SK-N-MC (cell line): ENCODE measurements at regions not wholly inside any gene's neighbourhood (a gene's known extent, or its start where the extent isn't known, plus 50 kb on each side); places are given as distances from the start of the nearest gene placed in this dataset.

Experiments
- DNase-seq: peaks from one replicate; pipeline ENCODE4 v3.0.0-alpha.2; 2011; ENCODE audit warnings: low read depth, low spot score
- H3K27ac ChIP-seq: fragments of 200-600 bp; sonication (generic); 2 replicates; pipeline ENCODE4 v1.5.1; 2016; ENCODE audit warnings: mixed run types
- H3K36me3 ChIP-seq: fragments of 200-600 bp; sonication (generic); 2 replicates; pipeline ENCODE4 v1.6.1; 2017; ENCODE audit warnings: antibody characterized with exemption, low read length, mixed read lengths; ENCODE audit not compliant: insufficient read depth
- H3K4me3 ChIP-seq: fragments of 200-600 bp; sonication (generic); 2 replicates; pipeline ENCODE4 v1.5.1; 2016
- H3K9ac ChIP-seq: fragments of 200-600 bp; sonication (generic); 2 replicates; pipeline ENCODE4 v1.8.0; 2017; ENCODE audit warnings: mixed run types, mixed read lengths; ENCODE audit not compliant: insufficient read length
- H3K9me3 ChIP-seq: fragments of 200-600 bp; sonication (generic); 2 replicates; pipeline ENCODE4 v1.6.1; 2017; ENCODE audit warnings: low read depth, mild to moderate bottlenecking, antibody characterized with exemption, low read length, moderate library complexity, mixed read lengths
- EZH2 ChIP-seq: fragments of 200-600 bp; sonication (generic); IDR thresholded peaks from one replicate; pipeline ENCODE4 v1.6.1; 2017; ENCODE audit warnings: antibody characterized with exemption
- FOXP2 ChIP-seq: optimal IDR thresholded peaks from 2 replicates; pipeline ENCODE3; 2011; ENCODE audit warnings: mild to moderate bottlenecking, moderate library complexity; ENCODE audit not compliant: insufficient read depth; ENCODE audit errors: extremely low read length, control extremely low read depth
- POLR2AphosphoS5 ChIP-seq: IDR thresholded peaks from 2 replicates; pipeline ENCODE4 v1.6.1; 2012; ENCODE audit warnings: mild to moderate bottlenecking, low read depth, low read length, borderline replicate concordance

DNA sequence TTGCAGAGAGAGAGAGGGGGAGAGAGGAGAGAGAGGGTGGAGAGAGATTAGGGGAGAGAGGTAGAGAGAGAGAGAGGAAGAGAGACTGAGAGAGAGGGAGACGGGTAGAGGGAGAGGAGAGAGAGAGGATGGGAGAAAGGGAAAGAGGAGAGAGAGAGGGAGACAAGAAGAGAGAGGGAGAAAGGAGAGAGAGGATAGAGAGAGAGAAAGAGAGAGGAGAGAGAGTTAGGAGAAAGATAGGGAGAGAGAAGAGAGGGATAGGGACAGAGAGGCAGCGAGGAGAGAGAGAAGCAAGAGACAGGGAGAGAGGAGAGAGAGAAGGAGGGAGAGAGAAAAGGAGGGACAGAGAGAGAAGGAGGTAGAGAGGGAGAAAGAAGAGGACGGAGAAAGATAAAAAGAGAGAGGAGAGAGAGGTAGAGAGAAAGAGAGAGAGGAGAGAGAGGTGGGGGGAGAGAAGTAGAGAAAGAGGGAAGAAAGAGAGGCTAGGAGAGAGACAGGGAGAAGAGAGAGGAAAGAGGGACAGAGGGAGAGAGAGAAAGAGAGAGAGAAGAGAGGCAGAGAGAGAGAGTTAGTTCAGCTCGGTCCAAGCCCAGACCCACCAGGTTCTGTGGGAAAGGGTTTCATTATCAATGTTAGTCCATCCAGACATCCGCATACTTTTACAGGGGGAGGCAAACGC lies 399.3 kb downstream of the ZSWIM6 start:
- no peaks in the 10 kb centered on the region for H3K36me3 ChIP-seq
- TF ChIP-seq POLR2AphosphoS5: no peak
- TF ChIP-seq FOXP2: no peak
- no peak for TF ChIP-seq EZH2
- H3K9ac ChIP-seq: no peak overlapping the region
- no peaks in the 10 kb centered on the region for H3K9me3 ChIP-seq
- no peak overlapping the region for H3K27ac ChIP-seq
- H3K4me3 ChIP-seq: no peak overlapping the region
- no peak for DNase-seq

DNA sequence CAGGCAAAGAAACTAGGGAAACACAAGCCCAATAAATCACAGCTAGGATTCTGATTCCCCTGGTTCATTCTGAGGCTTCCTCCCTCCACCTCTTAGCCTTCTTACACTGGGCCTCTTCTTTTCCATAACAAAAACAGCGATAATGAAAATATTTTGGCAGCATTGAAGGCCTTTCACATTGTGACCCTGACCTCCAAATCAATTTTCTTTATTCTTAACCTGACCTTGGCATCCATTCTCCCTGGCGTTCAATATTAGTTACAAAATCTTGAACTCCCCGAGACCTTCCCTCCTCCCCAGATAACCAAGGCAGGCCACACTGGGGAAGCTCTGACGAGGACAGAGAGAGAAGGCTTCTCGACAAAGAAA lies 399.9 kb downstream of the ZSWIM6 start:
- no peak overlapping the region for H3K9ac ChIP-seq
- H3K4me3 ChIP-seq: no peak overlapping the region

DNA sequence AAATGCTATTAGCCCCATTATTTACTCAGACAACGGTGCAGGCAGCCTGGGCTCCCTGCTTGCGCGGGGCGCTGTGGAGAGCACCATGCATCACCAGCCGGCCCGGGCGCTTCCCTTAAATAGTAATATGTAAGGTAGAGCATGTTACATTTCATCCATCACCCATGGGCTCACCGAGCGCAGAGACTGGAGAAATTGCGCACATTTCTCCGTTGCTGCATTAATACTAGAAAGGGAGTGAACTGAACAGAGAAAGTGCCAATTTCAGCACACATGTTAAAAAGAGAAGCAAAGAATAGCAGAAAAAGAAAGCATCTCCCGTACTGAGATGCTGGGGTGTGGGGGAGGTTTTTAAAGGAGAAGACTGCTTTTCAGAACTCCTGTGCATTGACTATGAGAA lies 400.3 kb downstream of the ZSWIM6 start:
- Histone ChIP-seq H3K27ac (no peak overlapping the region), H3K36me3 (no peaks in the 10 kb centered on the region), H3K9me3 (no peaks in the 10 kb centered on the region), H3K9ac (no peak overlapping the region), H3K4me3 (no peak overlapping the region)
- TF ChIP-seq FOXP2: no peak
- TF ChIP-seq EZH2: no peak
- no peak for TF ChIP-seq POLR2AphosphoS5
- no peak for DNase-seq

More for the DNA sequence above, 399.9 kb downstream of the ZSWIM6 start:
- no peak for DNase-seq
- H3K36me3 ChIP-seq: no peaks in the 10 kb centered on the region
- H3K9me3 ChIP-seq: no peaks in the 10 kb centered on the region
- TF ChIP-seq POLR2AphosphoS5 (no peak), EZH2 (no peak), FOXP2 (no peak)
- H3K27ac ChIP-seq: no peak overlapping the region

DNA sequence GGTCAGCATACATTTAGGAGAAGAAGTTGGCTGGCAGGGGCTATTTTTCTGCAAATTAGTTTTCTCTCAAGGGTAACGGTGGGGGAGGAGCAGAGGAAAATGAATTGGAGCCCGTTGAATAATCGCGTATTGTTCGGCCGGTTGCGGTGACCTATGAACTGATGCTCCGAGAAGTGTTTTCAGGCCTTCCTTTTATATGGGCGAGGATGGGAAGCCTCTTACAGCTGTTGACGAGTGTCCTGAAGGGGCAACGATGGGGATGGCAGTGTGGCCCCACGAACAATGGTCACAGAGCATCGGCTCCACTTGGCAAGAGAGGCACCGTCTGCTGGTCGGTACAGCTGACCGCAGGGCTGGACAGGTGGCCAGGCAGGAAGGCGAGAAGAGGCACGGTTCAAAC lies 400.7 kb downstream of the ZSWIM6 start:
- Histone ChIP-seq H3K9ac (no peak overlapping the region), H3K27ac (no peak overlapping the region), H3K9me3 (no peaks in the 10 kb centered on the region), H3K4me3 (no peak overlapping the region), H3K36me3 (no peaks in the 10 kb centered on the region)
- TF ChIP-seq POLR2AphosphoS5 (no peak), EZH2 (no peak), FOXP2 (no peak)
- no peak for DNase-seq

DNA sequence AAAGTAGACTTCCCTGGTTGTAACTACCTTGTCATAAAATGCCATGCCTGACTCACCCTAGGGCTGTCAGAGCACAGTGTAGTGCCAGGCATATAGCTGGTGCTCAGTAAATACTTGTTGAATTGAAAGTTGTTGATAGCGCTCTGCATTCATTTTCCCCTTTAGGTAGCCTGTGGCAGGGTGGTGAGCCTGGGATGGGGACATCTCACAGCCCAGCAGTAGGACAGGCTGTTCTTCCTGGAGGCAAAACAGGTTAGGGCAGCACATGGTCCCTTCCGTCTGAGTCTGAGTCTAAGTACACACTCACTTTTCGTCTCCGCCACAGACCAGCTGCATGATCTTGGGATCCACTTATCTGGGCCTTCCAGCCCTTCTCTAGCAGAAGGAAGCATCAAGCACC lies 401.9 kb downstream of the ZSWIM6 start:
- H3K36me3 ChIP-seq: no peaks in the 10 kb centered on the region
- no peak overlapping the region for H3K4me3 ChIP-seq
- H3K27ac ChIP-seq: no peak overlapping the region
- H3K9me3 ChIP-seq: no peaks in the 10 kb centered on the region
- DNase-seq: no peak
- TF ChIP-seq EZH2 (no peak), FOXP2 (no peak), POLR2AphosphoS5 (no peak)
- H3K9ac ChIP-seq: no peak overlapping the region

DNA sequence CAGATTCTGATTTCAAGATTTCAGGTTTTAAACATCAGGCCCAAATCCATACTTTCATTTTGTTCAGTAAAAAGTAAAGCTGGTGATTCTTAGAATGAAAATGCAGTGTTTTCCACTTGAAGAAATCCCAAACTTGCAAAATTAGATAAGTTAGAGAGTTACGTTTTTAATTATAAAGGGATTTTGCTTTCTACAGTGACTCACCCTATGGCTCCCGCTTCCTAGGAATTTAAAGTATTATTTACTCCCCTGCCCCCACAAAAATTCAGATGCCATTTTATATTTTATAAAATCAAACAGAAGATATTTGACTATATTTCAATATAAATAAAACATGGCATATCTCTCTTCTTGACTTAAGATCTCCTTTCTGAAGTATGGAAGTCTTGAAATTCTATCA lies 402.9 kb downstream of the ZSWIM6 start:
- TF ChIP-seq FOXP2 (no peak), POLR2AphosphoS5 (no peak), EZH2 (no peak)
- Histone ChIP-seq H3K27ac (peak overlapping the region; percentile 94; the same call in 1 of the 2 replicates), H3K9ac (no peak overlapping the region), H3K9me3 (no peaks in the 10 kb centered on the region), H3K36me3 (no peaks in the 10 kb centered on the region), H3K4me3 (no peak overlapping the region)
- no peak for DNase-seq

DNA sequence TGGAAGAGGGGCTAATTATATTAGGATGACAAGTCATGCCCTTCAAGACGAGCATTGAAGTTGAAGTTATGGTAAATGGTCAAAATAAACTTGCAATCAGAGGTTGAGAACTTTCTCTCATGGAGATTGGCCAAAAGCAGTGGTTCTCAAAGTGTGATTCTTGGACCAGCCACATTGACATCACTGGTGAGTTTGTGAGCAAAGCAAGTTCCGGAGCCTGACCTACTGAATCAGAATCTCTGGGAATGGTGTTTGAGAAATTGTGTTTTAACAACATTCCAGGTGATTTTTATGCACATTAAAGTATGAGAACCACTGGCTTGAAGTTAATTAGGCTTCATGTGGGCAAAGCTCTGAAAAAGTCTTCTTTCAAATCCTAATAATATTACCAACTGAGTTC lies 403.5 kb downstream of the ZSWIM6 start:
- no peak overlapping the region for H3K4me3 ChIP-seq
- no peaks in the 10 kb centered on the region for H3K9me3 ChIP-seq

DNA sequence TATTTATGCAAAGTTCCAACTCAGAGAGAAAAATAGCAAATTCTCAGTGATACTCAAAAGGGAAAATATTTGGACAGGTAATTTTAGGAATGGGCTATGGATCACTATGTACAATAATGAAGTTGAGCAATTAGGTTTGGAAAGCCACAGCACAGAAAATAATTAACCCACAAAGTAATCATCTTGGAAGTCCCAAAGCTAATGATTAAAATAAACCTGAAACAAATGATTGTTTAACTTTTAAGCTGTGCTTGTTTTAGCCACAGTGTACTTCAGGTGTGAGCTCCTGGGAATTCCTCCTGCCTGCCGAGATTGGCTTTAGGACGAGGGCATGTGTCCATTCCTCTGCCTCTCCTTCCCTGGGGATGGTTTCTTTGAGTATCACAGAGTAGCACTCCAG lies 403.9 kb downstream of the ZSWIM6 start:
- no peak for DNase-seq
- no peak for TF ChIP-seq POLR2AphosphoS5
- TF ChIP-seq FOXP2: no peak
- TF ChIP-seq EZH2: no peak
- peak overlapping the region; percentile 94 for H3K27ac ChIP-seq
- no peaks in the 10 kb centered on the region for H3K9me3 ChIP-seq
- no peaks in the 10 kb centered on the region for H3K36me3 ChIP-seq
- H3K4me3 ChIP-seq: no peak overlapping the region
- H3K9ac ChIP-seq: no peak overlapping the region

More for the DNA sequence above, 403.5 kb downstream of the ZSWIM6 start:
- no peak for TF ChIP-seq POLR2AphosphoS5
- no peak for TF ChIP-seq EZH2
- no peak for TF ChIP-seq FOXP2
- no peak for DNase-seq
- H3K27ac ChIP-seq: peak overlapping the region; percentile 94
- no peaks in the 10 kb centered on the region for H3K36me3 ChIP-seq
- H3K9ac ChIP-seq: no peak overlapping the region
